ENCODE measurements at regions not wholly inside any gene's neighbourhood (a gene's known extent, or its start where the extent isn't known, plus 50 kb on each side); places are given as distances from the start of the nearest gene placed in this dataset.

GRCh38 chr7:17598305-17598704 is 299.9 kb downstream of the AHR start:
- in situ Hi-C loops (cut with MboI; ENCODE audit: low pct_unique_long_range_greater_than_20kb in 2 of 9, low sequenced_read_pairs in 9 of 9, unreplicated experiment in 9 of 9): no loop called here
- no peak overlapping the region for H3K4me3 ChIP-seq
- no peaks in the 10 kb centered on the region for H3K4me1 ChIP-seq (replicated peaks in 1 of 2)
- H3K27ac ChIP-seq: no peak overlapping the region
- 76 to 100% (median 84%) methylated on average over 1 to 3 of the region's 3 CpGs; no CpG with 5 or more reads in 4 of the 10 experiments for WGBS, 10 experiments
- no peak for ATAC-seq (replicated peaks in 6 of 8)

GRCh38 chr7:17598846-17599245 is 300.4 kb downstream of the AHR start:
- H3K4me1 ChIP-seq (replicated peaks in 1 of 2): no peaks in the 10 kb centered on the region
- H3K27ac ChIP-seq: no peak overlapping the region
- peak in 6 of 8 experiments; percentile 12 to 82 (median 70) for ATAC-seq (replicated peaks in 6 of 8)
- H3K4me3 ChIP-seq: no peak overlapping the region
- in situ Hi-C loops (cut with MboI; ENCODE audit: low pct_unique_long_range_greater_than_20kb in 2 of 9, low sequenced_read_pairs in 9 of 9, unreplicated experiment in 9 of 9): no loop called here

GRCh38 chr7:17599733-17600339 is 301.4 kb downstream of the AHR start:
- Histone ChIP-seq H3K4me1 (replicated peaks in 1 of 2) (no peaks in the 10 kb centered on the region), H3K4me3 (no peak overlapping the region), H3K27ac (no peak overlapping the region)
- in situ Hi-C loops (cut with MboI; ENCODE audit: low pct_unique_long_range_greater_than_20kb in 2 of 9, low sequenced_read_pairs in 9 of 9, unreplicated experiment in 9 of 9): no loop called here
- WGBS, 10 experiments: 0 to 89% (median 78%) methylated on average over 1 to 7 of the region's 7 CpGs
- ATAC-seq (replicated peaks in 6 of 8): peak in 3 of 8 experiments; percentile 44 to 69 (median 62)

- ATAC-seq (replicated peaks in 6 of 8): peak in 3 of 8 experiments; percentile 93 to 95 (median 95)
- Histone ChIP-seq H3K27ac (no peak overlapping the region), H3K4me3 (no peak overlapping the region), H3K4me1 (replicated peaks in 1 of 2) (no peaks in the 10 kb centered on the region)
- in situ Hi-C loops (cut with MboI; ENCODE audit: low pct_unique_long_range_greater_than_20kb in 2 of 9, low sequenced_read_pairs in 9 of 9, unreplicated experiment in 9 of 9): no loop called here
- whole genome bisulfite sequencing, 10 experiments: 21 to 96% (median 82%) methylated on average over 1 to 2 of the region's 2 CpGs; no CpG with 5 or more reads in 2 of the 10 experiments
Measured at GRCh38 chr7:17600340-17600752, 301.9 kb downstream of the AHR start.

GRCh38 chr7:17601921-17602320 is 303.5 kb downstream of the AHR start:
- in situ Hi-C loops (cut with MboI; ENCODE audit: low pct_unique_long_range_greater_than_20kb in 2 of 9, low sequenced_read_pairs in 9 of 9, unreplicated experiment in 9 of 9): no loop called here

GRCh38 chr7:17608114-17608833 is 309.8 kb downstream of the AHR start:
- ATAC-seq (replicated peaks in 6 of 8): peak in 3 of 8 experiments; percentile 31 to 90 (median 85)
- no peak overlapping the region for H3K27ac ChIP-seq
- H3K4me3 ChIP-seq: no peak overlapping the region
- in situ Hi-C loops (cut with MboI; ENCODE audit: low pct_unique_long_range_greater_than_20kb in 2 of 9, low sequenced_read_pairs in 9 of 9, unreplicated experiment in 9 of 9): no loop called here
- WGBS, 10 experiments: 0 to 68% (median 25%) methylated on average over 1 of the region's 1 CpG; no CpG with 5 or more reads in 3 of the 10 experiments
- no peaks in the 10 kb centered on the region for H3K4me1 ChIP-seq (replicated peaks in 1 of 2)

More at GRCh38 chr7:17601921-17602320, 303.5 kb downstream of the AHR start:
- Histone ChIP-seq H3K4me3 (no peak overlapping the region), H3K4me1 (replicated peaks in 1 of 2) (no peaks in the 10 kb centered on the region), H3K27ac (no peak overlapping the region)
- no peak for ATAC-seq (replicated peaks in 6 of 8)
- 100% methylated on average over 1 of the region's 1 CpG; no CpG with 5 or more reads in 7 of the 10 experiments for WGBS, 10 experiments

GRCh38 chr7:17611611-17612010 is 313.2 kb downstream of the AHR start:
- WGBS, 10 experiments: 15 to 100% (median 83%) methylated on average over 2 to 4 of the region's 4 CpGs
- in situ Hi-C loops (cut with MboI; ENCODE audit: low pct_unique_long_range_greater_than_20kb in 2 of 9, low sequenced_read_pairs in 9 of 9, unreplicated experiment in 9 of 9): no loop called here

GRCh38 chr7:17613338-17614041 is 315.0 kb downstream of the AHR start:
- no peak overlapping the region for H3K4me3 ChIP-seq
- WGBS, 10 experiments: 67 to 100% (median 86%) methylated on average over 1 of the region's 2 CpGs; no CpG with 5 or more reads in 4 of the 10 experiments
- H3K27ac ChIP-seq: no peak overlapping the region
- in situ Hi-C loops (cut with MboI; ENCODE audit: low pct_unique_long_range_greater_than_20kb in 2 of 9, low sequenced_read_pairs in 9 of 9, unreplicated experiment in 9 of 9): no loop called here
- ATAC-seq (replicated peaks in 6 of 8): no peak
- H3K4me1 ChIP-seq (replicated peaks in 1 of 2): no peaks in the 10 kb centered on the region

More at GRCh38 chr7:17611611-17612010, 313.2 kb downstream of the AHR start:
- ATAC-seq (replicated peaks in 6 of 8): no peak
- Histone ChIP-seq H3K27ac (no peak overlapping the region), H3K4me3 (no peak overlapping the region), H3K4me1 (replicated peaks in 1 of 2) (no peaks in the 10 kb centered on the region)

GRCh38 chr7:17617380-17617779 is 318.9 kb downstream of the AHR start:
- H3K27ac ChIP-seq: no peak overlapping the region
- ATAC-seq (replicated peaks in 6 of 8): no peak
- no peak overlapping the region for H3K4me3 ChIP-seq
- 14 to 100% (median 71%) methylated on average over 1 to 2 of the region's 2 CpGs for WGBS, 10 experiments
- H3K4me1 ChIP-seq (replicated peaks in 1 of 2): no peaks in the 10 kb centered on the region
- in situ Hi-C loops (cut with MboI; ENCODE audit: low pct_unique_long_range_greater_than_20kb in 2 of 9, low sequenced_read_pairs in 9 of 9, unreplicated experiment in 9 of 9): no loop called here

GRCh38 chr7:17617857-17618651 is 319.6 kb downstream of the AHR start:
- ATAC-seq (replicated peaks in 6 of 8): no peak
- Histone ChIP-seq H3K4me1 (replicated peaks in 1 of 2) (no peaks in the 10 kb centered on the region), H3K27ac (no peak overlapping the region), H3K4me3 (no peak overlapping the region)
- in situ Hi-C loops (cut with MboI; ENCODE audit: low pct_unique_long_range_greater_than_20kb in 2 of 9, low sequenced_read_pairs in 9 of 9, unreplicated experiment in 9 of 9): no loop called here
- 72 to 100% (median 81%) methylated on average over 2 to 10 of the region's 11 CpGs for WGBS, 10 experiments

GRCh38 chr7:17618652-17618974 is 320.2 kb downstream of the AHR start:
- H3K27ac ChIP-seq: no peak overlapping the region
- no peaks in the 10 kb centered on the region for H3K4me1 ChIP-seq (replicated peaks in 1 of 2)
- ATAC-seq (replicated peaks in 6 of 8): no peak
- in situ Hi-C loops (cut with MboI; ENCODE audit: low pct_unique_long_range_greater_than_20kb in 2 of 9, low sequenced_read_pairs in 9 of 9, unreplicated experiment in 9 of 9): no loop called here
- no peak overlapping the region for H3K4me3 ChIP-seq
- WGBS, 10 experiments: 100% methylated on average over 1 of the region's 1 CpG; no CpG with 5 or more reads in 6 of the 10 experiments

- WGBS, 10 experiments: 77 to 100% (median 91%) methylated on average over 1 to 5 of the region's 5 CpGs
- no peaks in the 10 kb centered on the region for H3K4me1 ChIP-seq (replicated peaks in 1 of 2)
- ATAC-seq (replicated peaks in 6 of 8): no peak
- in situ Hi-C loops (cut with MboI; ENCODE audit: low pct_unique_long_range_greater_than_20kb in 2 of 9, low sequenced_read_pairs in 9 of 9, unreplicated experiment in 9 of 9): no loop called here
- H3K4me3 ChIP-seq: no peak overlapping the region
- H3K27ac ChIP-seq: no peak overlapping the region
Measured at GRCh38 chr7:17619196-17619818, 320.9 kb downstream of the AHR start.
